ENCODE measurements at regions not wholly inside any gene's neighbourhood (a gene's known extent, or its start where the extent isn't known, plus 50 kb on each side); places are given as distances from the start of the nearest gene placed in this dataset.
"Not testable (repeated sequence)": the region's sequence is repeated elsewhere in the genome, so short reads cannot be mapped to it uniquely, and the experiment has no call there.

- Histone ChIP-seq H3K9me3 (ENCODE audit: control insufficient read depth in 2 of 2, low read length in 2 of 2) (no peaks in the 10 kb centered on the region), H3K4me1 (ENCODE audit: control insufficient read depth, insufficient read depth, low read length) (no peaks in the 10 kb centered on the region), H3K9ac (ENCODE audit: low read length in 2 of 2) (no peak overlapping the region), H3K4me3 (ENCODE audit: low read length in 2 of 2) (no peak overlapping the region), H3K36me3 (ENCODE audit: control insufficient read depth in 2 of 2, insufficient read depth in 2 of 2, low read length in 2 of 2) (no peaks in the 10 kb centered on the region), H3K27me3 (ENCODE audit: control insufficient read depth in 1 of 2, insufficient read depth in 2 of 2, low read length in 2 of 2) (no peaks in the 10 kb centered on the region), H3K27ac (ENCODE audit: low read length) (no peak overlapping the region)
Measured at GRCh38 chr18:22521026-22521707, 103.5 kb upstream of the CTAGE1 start.

- Histone ChIP-seq H3K4me1 (ENCODE audit: control insufficient read depth, insufficient read depth, low read length) (no peaks in the 10 kb centered on the region), H3K27ac (ENCODE audit: low read length) (no peak overlapping the region), H3K4me3 (ENCODE audit: low read length in 2 of 2) (no peak overlapping the region), H3K27me3 (ENCODE audit: control insufficient read depth in 1 of 2, insufficient read depth in 2 of 2, low read length in 2 of 2) (no peaks in the 10 kb centered on the region), H3K9me3 (ENCODE audit: control insufficient read depth in 2 of 2, low read length in 2 of 2) (no peaks in the 10 kb centered on the region), H3K9ac (ENCODE audit: low read length in 2 of 2) (no peak overlapping the region), H3K36me3 (ENCODE audit: control insufficient read depth in 2 of 2, insufficient read depth in 2 of 2, low read length in 2 of 2) (no peaks in the 10 kb centered on the region)
Measured at GRCh38 chr18:22523481-22523880, 105.8 kb upstream of the CTAGE1 start.

- Histone ChIP-seq H3K9me3 (ENCODE audit: control insufficient read depth in 2 of 2, low read length in 2 of 2) (no peaks in the 10 kb centered on the region), H3K4me1 (ENCODE audit: control insufficient read depth, insufficient read depth, low read length) (no peaks in the 10 kb centered on the region), H3K36me3 (ENCODE audit: control insufficient read depth in 2 of 2, insufficient read depth in 2 of 2, low read length in 2 of 2) (no peaks in the 10 kb centered on the region), H3K27me3 (ENCODE audit: control insufficient read depth in 1 of 2, insufficient read depth in 2 of 2, low read length in 2 of 2) (no peaks in the 10 kb centered on the region), H3K4me3 (ENCODE audit: low read length in 2 of 2) (no peak overlapping the region), H3K27ac (ENCODE audit: low read length) (no peak overlapping the region), H3K9ac (ENCODE audit: low read length in 2 of 2) (no peak overlapping the region)
Measured at GRCh38 chr18:22524783-22525182, 107.1 kb upstream of the CTAGE1 start.

- H3K4me3 ChIP-seq (ENCODE audit: low read length in 2 of 2), result no peak overlapping the region
- H3K4me1 ChIP-seq (ENCODE audit: control insufficient read depth, insufficient read depth, low read length), result no peaks in the 10 kb centered on the region
- no peaks in the 10 kb centered on the region for H3K36me3 ChIP-seq (ENCODE audit: control insufficient read depth in 2 of 2, insufficient read depth in 2 of 2, low read length in 2 of 2)
- no peaks in the 10 kb centered on the region for H3K27me3 ChIP-seq (ENCODE audit: control insufficient read depth in 1 of 2, insufficient read depth in 2 of 2, low read length in 2 of 2)
- no peak overlapping the region for H3K27ac ChIP-seq (ENCODE audit: low read length)
- no peaks in the 10 kb centered on the region for H3K9me3 ChIP-seq (ENCODE audit: control insufficient read depth in 2 of 2, low read length in 2 of 2)
- H3K9ac ChIP-seq (ENCODE audit: low read length in 2 of 2), result no peak overlapping the region
Measured at GRCh38 chr18:22525313-22525712, 107.6 kb upstream of the CTAGE1 start.

- H3K4me3 ChIP-seq (ENCODE audit: low read length in 2 of 2), result no peak overlapping the region
Measured at GRCh38 chr18:22525883-22526282, 108.2 kb upstream of the CTAGE1 start.

GRCh38 chr18:22528291-22528690 lies 110.6 kb upstream of the CTAGE1 start:
- Histone ChIP-seq H3K9ac (ENCODE audit: low read length in 2 of 2) (no peak overlapping the region), H3K27ac (ENCODE audit: low read length) (no peak overlapping the region), H3K27me3 (ENCODE audit: control insufficient read depth in 1 of 2, insufficient read depth in 2 of 2, low read length in 2 of 2) (no peaks in the 10 kb centered on the region), H3K4me1 (ENCODE audit: control insufficient read depth, insufficient read depth, low read length) (no peaks in the 10 kb centered on the region), H3K4me3 (ENCODE audit: low read length in 2 of 2) (no peak overlapping the region), H3K36me3 (ENCODE audit: control insufficient read depth in 2 of 2, insufficient read depth in 2 of 2, low read length in 2 of 2) (no peaks in the 10 kb centered on the region), H3K9me3 (ENCODE audit: control insufficient read depth in 2 of 2, low read length in 2 of 2) (no peaks in the 10 kb centered on the region)

More at GRCh38 chr18:22525883-22526282, 108.2 kb upstream of the CTAGE1 start:
- Histone ChIP-seq H3K9ac (ENCODE audit: low read length in 2 of 2) (no peak overlapping the region), H3K27me3 (ENCODE audit: control insufficient read depth in 1 of 2, insufficient read depth in 2 of 2, low read length in 2 of 2) (no peaks in the 10 kb centered on the region), H3K9me3 (ENCODE audit: control insufficient read depth in 2 of 2, low read length in 2 of 2) (no peaks in the 10 kb centered on the region), H3K36me3 (ENCODE audit: control insufficient read depth in 2 of 2, insufficient read depth in 2 of 2, low read length in 2 of 2) (no peaks in the 10 kb centered on the region), H3K27ac (ENCODE audit: low read length) (no peak overlapping the region), H3K4me1 (ENCODE audit: control insufficient read depth, insufficient read depth, low read length) (no peaks in the 10 kb centered on the region)

- H3K9ac ChIP-seq (ENCODE audit: low read length in 2 of 2); H3K4me3 ChIP-seq (ENCODE audit: low read length in 2 of 2); H3K36me3 ChIP-seq (ENCODE audit: control insufficient read depth in 2 of 2, insufficient read depth in 2 of 2, low read length in 2 of 2); H3K9me3 ChIP-seq (ENCODE audit: control insufficient read depth in 2 of 2, low read length in 2 of 2); H3K27me3 ChIP-seq (ENCODE audit: control insufficient read depth in 1 of 2, insufficient read depth in 2 of 2, low read length in 2 of 2); H3K27ac ChIP-seq (ENCODE audit: low read length); H3K4me1 ChIP-seq (ENCODE audit: control insufficient read depth, insufficient read depth, low read length): not testable (repeated sequence)
Measured at GRCh38 chr18:22534706-22535105, 117.0 kb upstream of the CTAGE1 start.

- H3K4me3 ChIP-seq (ENCODE audit: low read length in 2 of 2), result no peak overlapping the region
- H3K9me3 ChIP-seq (ENCODE audit: control insufficient read depth in 2 of 2, low read length in 2 of 2), result no peaks in the 10 kb centered on the region
- no peak overlapping the region for H3K9ac ChIP-seq (ENCODE audit: low read length in 2 of 2)
- H3K27ac ChIP-seq (ENCODE audit: low read length), result no peak overlapping the region
- no peaks in the 10 kb centered on the region for H3K36me3 ChIP-seq (ENCODE audit: control insufficient read depth in 2 of 2, insufficient read depth in 2 of 2, low read length in 2 of 2)
- no peaks in the 10 kb centered on the region for H3K27me3 ChIP-seq (ENCODE audit: control insufficient read depth in 1 of 2, insufficient read depth in 2 of 2, low read length in 2 of 2)
- H3K4me1 ChIP-seq (ENCODE audit: control insufficient read depth, insufficient read depth, low read length), result peaks cover 2% of the 10 kb centered on the region
Measured at GRCh38 chr18:22536558-22536957, 118.8 kb upstream of the CTAGE1 start.

- Histone ChIP-seq H3K27ac (ENCODE audit: low read length) (no peak overlapping the region), H3K9ac (ENCODE audit: low read length in 2 of 2) (no peak overlapping the region), H3K27me3 (ENCODE audit: control insufficient read depth in 1 of 2, insufficient read depth in 2 of 2, low read length in 2 of 2) (no peaks in the 10 kb centered on the region), H3K4me3 (ENCODE audit: low read length in 2 of 2) (no peak overlapping the region), H3K36me3 (ENCODE audit: control insufficient read depth in 2 of 2, insufficient read depth in 2 of 2, low read length in 2 of 2) (no peaks in the 10 kb centered on the region), H3K9me3 (ENCODE audit: control insufficient read depth in 2 of 2, low read length in 2 of 2) (no peaks in the 10 kb centered on the region), H3K4me1 (ENCODE audit: control insufficient read depth, insufficient read depth, low read length) (peaks cover 7% of the 10 kb centered on the region)
Measured at GRCh38 chr18:22538426-22538825, 120.7 kb upstream of the CTAGE1 start.

- Histone ChIP-seq H3K36me3 (ENCODE audit: control insufficient read depth in 2 of 2, insufficient read depth in 2 of 2, low read length in 2 of 2) (no peaks in the 10 kb centered on the region), H3K27me3 (ENCODE audit: control insufficient read depth in 1 of 2, insufficient read depth in 2 of 2, low read length in 2 of 2) (no peaks in the 10 kb centered on the region), H3K4me1 (ENCODE audit: control insufficient read depth, insufficient read depth, low read length) (peaks cover 7% of the 10 kb centered on the region), H3K9ac (ENCODE audit: low read length in 2 of 2) (no peak overlapping the region), H3K9me3 (ENCODE audit: control insufficient read depth in 2 of 2, low read length in 2 of 2) (no peaks in the 10 kb centered on the region), H3K27ac (ENCODE audit: low read length) (no peak overlapping the region), H3K4me3 (ENCODE audit: low read length in 2 of 2) (no peak overlapping the region)
Measured at GRCh38 chr18:22539051-22539765, 121.5 kb upstream of the CTAGE1 start.

GRCh38 chr18:22541232-22541631 lies 123.5 kb upstream of the CTAGE1 start:
- Histone ChIP-seq H3K27me3 (ENCODE audit: control insufficient read depth in 1 of 2, insufficient read depth in 2 of 2, low read length in 2 of 2) (no peaks in the 10 kb centered on the region), H3K4me3 (ENCODE audit: low read length in 2 of 2) (no peak overlapping the region), H3K27ac (ENCODE audit: low read length) (no peak overlapping the region), H3K9ac (ENCODE audit: low read length in 2 of 2) (no peak overlapping the region), H3K4me1 (ENCODE audit: control insufficient read depth, insufficient read depth, low read length) (peaks cover 7% of the 10 kb centered on the region), H3K9me3 (ENCODE audit: control insufficient read depth in 2 of 2, low read length in 2 of 2) (no peaks in the 10 kb centered on the region), H3K36me3 (ENCODE audit: control insufficient read depth in 2 of 2, insufficient read depth in 2 of 2, low read length in 2 of 2) (no peaks in the 10 kb centered on the region)

Data from stomach smooth muscle (tissue), 2 donors.